Activated T-cell treated with anti-CD3 and anti-CD28 coated beads, Interleukin-2, amount 50 U/mL, for 72 hours (primary cell): ENCODE measurements at regions not wholly inside any gene's neighbourhood (a gene's known extent, or its start where the extent isn't known, plus 50 kb on each side); places are given as distances from the start of the nearest gene placed in this dataset.

Source experiments
- ATAC-seq, 2 donors: fragments of 150-1000 bp; cut with Tn5 transposase; replicated peaks in 1 of 2; 2 replicates each; pipeline ENCODE4 v1.10.0; 2021; ENCODE audit warnings: moderate library complexity in 2 of 2, mild to moderate bottlenecking in 1 of 2
- DNase-seq, 2 donors: peaks; one replicate each; pipeline ENCODE4 v3.0.0; 2021 to 2022; ENCODE audit warnings: mixed read lengths in 1 of 2
- H3K27ac Mint-ChIP-seq: one replicate; pipeline ENCODE4 v1.8.0; 2022; ENCODE audit warnings: mild to moderate bottlenecking, moderate library complexity, mixed read lengths
- H3K27me3 Mint-ChIP-seq: one replicate; pipeline ENCODE4 v1.8.0; 2022; ENCODE audit warnings: low read depth, mixed read lengths
- H3K36me3 Mint-ChIP-seq, 2 donors: one replicate each; pipeline ENCODE4 v1.8.0; 2022; ENCODE audit warnings: mixed read lengths in 2 of 2, mild to moderate bottlenecking in 1 of 2; ENCODE audit not compliant: insufficient read depth in 2 of 2
- H3K4me1 Mint-ChIP-seq: one replicate; pipeline ENCODE4 v1.8.0; 2022; ENCODE audit warnings: low read depth, mixed read lengths
- H3K4me3 Mint-ChIP-seq, 2 donors: one replicate each; pipeline ENCODE4 v1.8.0; 2022; ENCODE audit warnings: mild to moderate bottlenecking in 2 of 2, mixed read lengths in 2 of 2, moderate library complexity in 2 of 2
- H3K9me3 Mint-ChIP-seq, 2 donors: one replicate each; pipeline ENCODE4 v1.8.0; 2022; ENCODE audit warnings: mixed read lengths in 2 of 2

DNA sequence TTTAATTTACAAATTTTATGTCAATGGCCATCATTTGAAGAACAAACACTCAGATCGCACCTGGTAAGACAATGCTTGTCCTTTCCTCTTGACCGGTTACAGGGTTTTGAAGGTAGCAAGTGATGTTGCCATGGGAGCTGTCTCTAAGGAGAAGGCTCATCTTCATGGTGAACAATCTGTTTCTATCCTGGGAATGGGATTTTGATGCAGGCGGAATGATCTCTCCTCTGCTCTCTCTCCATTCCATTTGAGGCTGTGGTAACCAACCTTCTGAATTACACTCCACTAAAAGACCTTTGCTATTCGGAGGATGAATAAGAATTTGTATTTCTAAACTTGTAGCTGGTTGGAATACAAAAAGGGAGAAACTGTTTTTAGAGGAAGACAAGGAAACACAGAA, 57.9 kb upstream of the SLC5A9 start:
- H3K36me3 Mint-ChIP-seq = no peaks in the 10 kb centered on the region
- ATAC-seq = no peak

GRCh38 chr1:48160486-48161132, 61.9 kb upstream of the SLC5A9 start:
- H3K4me1 Mint-ChIP-seq = no peaks in the 10 kb centered on the region
- H3K27me3 Mint-ChIP-seq = peaks cover 5% of the 10 kb centered on the region
- H3K4me3 Mint-ChIP-seq = no peak overlapping the region
- ATAC-seq = no peak
- no peaks in the 10 kb centered on the region for H3K9me3 Mint-ChIP-seq
- no peak for DNase-seq
- H3K27ac Mint-ChIP-seq = no peak overlapping the region
- H3K36me3 Mint-ChIP-seq = no peaks in the 10 kb centered on the region

More for the DNA sequence above, 57.9 kb upstream of the SLC5A9 start:
- no peak overlapping the region for H3K27ac Mint-ChIP-seq
- peaks cover 4 to 7% of the 10 kb centered on the region in 2 donors for H3K9me3 Mint-ChIP-seq
- H3K27me3 Mint-ChIP-seq = peaks cover 11% of the 10 kb centered on the region
- no peak for DNase-seq
- H3K4me3 Mint-ChIP-seq = no peak overlapping the region
- no peaks in the 10 kb centered on the region for H3K4me1 Mint-ChIP-seq

GRCh38 chr1:48139275-48139674, 83.2 kb upstream of the SLC5A9 start:
- peaks cover 3 to 5% of the 10 kb centered on the region in 2 donors for H3K9me3 Mint-ChIP-seq
- H3K27me3 Mint-ChIP-seq = peaks cover 19% of the 10 kb centered on the region
- ATAC-seq = no peak

DNA sequence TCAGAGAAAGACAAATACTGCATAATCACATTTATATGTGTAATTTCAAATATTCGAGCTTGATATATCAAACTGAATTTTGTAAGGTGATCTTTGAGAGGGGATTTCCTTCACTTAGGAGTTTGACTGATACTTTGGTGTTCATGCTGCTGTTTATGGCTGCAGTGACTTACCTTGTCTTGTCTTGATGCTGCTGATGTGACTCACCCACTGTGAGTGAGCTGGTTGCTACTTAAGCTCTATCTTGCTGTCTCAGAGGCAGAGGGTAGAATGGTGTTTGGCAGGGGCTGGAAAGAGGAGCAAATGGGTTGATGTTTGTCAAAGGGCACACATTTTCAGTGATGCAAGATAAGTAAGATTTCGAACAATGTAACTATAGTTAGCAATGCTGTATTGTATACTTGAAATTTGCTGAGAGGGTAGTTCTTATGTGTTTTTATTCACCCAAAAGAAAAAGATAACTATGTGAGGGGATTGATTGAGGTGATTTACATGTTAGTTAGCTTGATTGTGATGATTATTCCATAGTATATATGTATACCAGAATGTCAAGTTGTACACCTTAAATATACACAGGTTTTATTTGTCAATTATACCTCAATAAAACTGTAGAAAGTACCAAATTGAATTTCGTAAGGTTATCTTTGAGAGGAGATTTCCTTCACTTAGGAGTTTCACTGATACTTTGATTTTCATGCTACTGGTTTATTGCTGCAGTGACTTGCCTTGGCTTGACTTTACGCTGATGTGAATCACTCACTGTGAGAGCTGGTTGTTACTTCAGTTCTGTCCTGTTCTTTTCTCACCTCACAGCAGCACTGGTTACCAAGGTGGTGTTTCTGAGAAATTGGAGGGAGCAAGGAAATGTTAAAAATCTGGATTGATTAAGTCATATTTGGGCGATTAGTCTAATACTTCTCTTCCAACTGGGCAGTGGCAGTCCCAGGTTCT, 94.5 kb upstream of the SLC5A9 start:
- Mint-ChIP-seq H3K27me3 (peaks cover 23% of the 10 kb centered on the region), H3K36me3 (no peaks in the 10 kb centered on the region), H3K9me3 (no peaks in the 10 kb centered on the region), H3K27ac (no peak overlapping the region), H3K4me1 (no peaks in the 10 kb centered on the region), H3K4me3 (no peak overlapping the region)
- DNase-seq = no peak
- ATAC-seq = no peak

More at GRCh38 chr1:48139275-48139674, 83.2 kb upstream of the SLC5A9 start:
- Mint-ChIP-seq H3K27ac (no peak overlapping the region), H3K36me3 (no peaks in the 10 kb centered on the region), H3K4me3 (no peak overlapping the region), H3K4me1 (no peaks in the 10 kb centered on the region)
- DNase-seq = no peak

- ATAC-seq = no peak
- no peaks in the 10 kb centered on the region for H3K4me1 Mint-ChIP-seq
- no peaks in the 10 kb centered on the region for H3K36me3 Mint-ChIP-seq
- H3K27ac Mint-ChIP-seq = no peak overlapping the region
- H3K27me3 Mint-ChIP-seq = peaks cover 30% of the 10 kb centered on the region
- DNase-seq = no peak
- H3K9me3 Mint-ChIP-seq = no peaks in the 10 kb centered on the region
- no peak overlapping the region for H3K4me3 Mint-ChIP-seq
Observed at GRCh38 chr1:48123647-48124046, 98.9 kb upstream of the SLC5A9 start.

- ATAC-seq (no peak), DNase-seq (no peak)
- H3K36me3 Mint-ChIP-seq = no peaks in the 10 kb centered on the region
- H3K4me3 Mint-ChIP-seq = no peak overlapping the region
- H3K27me3 Mint-ChIP-seq = peaks cover 26% of the 10 kb centered on the region
- no peak overlapping the region for H3K27ac Mint-ChIP-seq
- H3K4me1 Mint-ChIP-seq = no peaks in the 10 kb centered on the region
- H3K9me3 Mint-ChIP-seq = no peaks in the 10 kb centered on the region
Observed at GRCh38 chr1:48121955-48122354, 100.6 kb upstream of the SLC5A9 start.

GRCh38 chr1:48120621-48121020, 101.9 kb upstream of the SLC5A9 start:
- ATAC-seq = no peak
- H3K4me3 Mint-ChIP-seq = no peak overlapping the region

DNA sequence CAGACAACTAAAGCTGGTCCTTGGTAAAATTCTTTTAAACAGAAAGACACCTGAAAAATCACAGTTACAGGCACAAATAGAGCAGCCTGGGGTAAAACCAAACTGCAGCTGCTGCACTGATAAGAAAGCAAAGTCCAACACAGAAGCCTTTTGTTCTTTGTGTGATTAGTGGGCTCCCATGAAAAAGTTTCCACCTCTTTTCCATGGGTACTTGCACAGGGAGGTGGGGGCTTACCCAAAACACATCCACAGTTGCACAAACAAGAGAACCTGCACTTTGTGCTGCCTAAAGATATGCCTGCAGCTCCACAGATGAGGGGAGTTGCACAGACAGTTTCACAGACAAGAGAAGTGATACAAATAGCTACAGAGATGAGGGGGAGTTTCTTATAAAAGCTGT, 106.7 kb upstream of the SLC5A9 start:
- DNase-seq = no peak
- Mint-ChIP-seq H3K4me3 (no peak overlapping the region), H3K9me3 (peaks cover 0 to 2% of the 10 kb centered on the region in 2 donors), H3K27ac (no peak overlapping the region), H3K4me1 (no peaks in the 10 kb centered on the region), H3K27me3 (peaks cover 4% of the 10 kb centered on the region), H3K36me3 (no peaks in the 10 kb centered on the region)
- no peak for ATAC-seq

More at GRCh38 chr1:48120621-48121020, 101.9 kb upstream of the SLC5A9 start:
- Mint-ChIP-seq H3K27ac (no peak overlapping the region), H3K36me3 (no peaks in the 10 kb centered on the region), H3K27me3 (peaks cover 26% of the 10 kb centered on the region), H3K4me1 (no peaks in the 10 kb centered on the region), H3K9me3 (peaks cover 0 to 2% of the 10 kb centered on the region in 2 donors)
- DNase-seq = no peak

DNA sequence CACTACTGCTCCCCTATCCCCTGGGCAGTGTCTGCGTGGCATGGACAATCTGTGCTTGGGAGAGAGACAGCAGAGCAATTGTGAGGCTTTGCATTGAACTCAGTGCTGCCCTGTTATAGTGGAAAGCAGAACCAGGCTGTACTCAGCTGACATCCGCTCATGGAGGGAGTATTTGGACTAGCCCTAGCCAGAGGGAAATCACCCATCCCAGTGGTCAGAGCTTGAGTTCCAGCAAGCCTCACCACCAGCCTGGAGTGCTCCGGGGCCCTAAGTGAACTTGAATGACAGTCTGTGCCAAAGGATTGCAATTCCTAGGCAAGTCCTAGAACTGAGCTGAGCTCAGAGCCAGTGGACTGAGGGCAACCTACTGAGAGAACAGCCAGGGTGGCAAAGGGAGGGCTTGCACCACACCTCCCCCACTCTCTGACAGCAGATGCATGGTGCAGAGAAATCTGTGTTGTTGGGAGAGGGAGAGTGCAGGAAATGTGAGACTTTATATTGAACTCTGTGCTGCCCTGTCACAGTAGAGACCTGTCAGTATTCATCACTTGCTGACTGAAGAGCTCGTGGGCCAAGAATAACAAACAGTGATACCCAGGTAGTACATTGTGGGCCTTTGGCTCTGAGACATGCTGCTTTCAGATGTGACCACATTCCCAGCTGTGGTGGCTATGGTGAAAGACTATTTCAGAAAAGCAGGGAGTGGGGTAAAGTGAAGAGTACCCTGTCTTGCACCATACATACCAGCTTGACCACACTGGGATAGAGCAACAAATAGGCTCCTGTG, 107.7 kb upstream of the SLC5A9 start:
- Mint-ChIP-seq H3K9me3 (peaks cover 0 to 2% of the 10 kb centered on the region in 2 donors), H3K4me1 (no peaks in the 10 kb centered on the region), H3K27me3 (peaks cover 14% of the 10 kb centered on the region), H3K36me3 (no peaks in the 10 kb centered on the region), H3K4me3 (no peak overlapping the region), H3K27ac (no peak overlapping the region)
- DNase-seq (no peak), ATAC-seq (no peak)

GRCh38 chr1:48109390-48110013, 112.3 kb upstream of the TRABD2B start:
- H3K4me1 Mint-ChIP-seq = peaks cover 8% of the 10 kb centered on the region
- ATAC-seq = no peak
- peaks cover 24% of the 10 kb centered on the region for H3K27me3 Mint-ChIP-seq
- no peaks in the 10 kb centered on the region for H3K36me3 Mint-ChIP-seq
- no peak overlapping the region for H3K4me3 Mint-ChIP-seq
- H3K9me3 Mint-ChIP-seq = no peaks in the 10 kb centered on the region
- H3K27ac Mint-ChIP-seq = no peak overlapping the region
- DNase-seq = peak; percentile 4 to 7

DNA sequence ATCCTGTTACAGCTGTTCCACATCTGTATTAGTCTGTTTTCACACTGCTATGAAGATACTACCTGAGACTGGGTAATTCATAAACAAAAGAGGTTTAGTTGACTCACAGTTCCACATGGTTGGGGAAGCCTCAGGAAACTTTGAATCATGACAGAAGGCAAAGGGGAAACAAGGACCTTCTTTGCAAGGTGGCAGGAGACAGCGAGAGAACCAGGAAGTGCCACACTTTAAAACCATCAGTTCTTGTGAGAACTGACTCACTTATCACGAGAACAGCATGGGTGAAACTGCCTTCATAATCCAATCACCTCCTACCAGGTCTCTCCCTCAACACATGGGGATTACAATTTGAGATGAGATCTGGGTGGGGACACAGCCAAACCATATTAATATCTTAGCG, 110.3 kb upstream of the TRABD2B start:
- Mint-ChIP-seq H3K27ac (no peak overlapping the region), H3K36me3 (no peaks in the 10 kb centered on the region), H3K4me1 (peaks cover 8% of the 10 kb centered on the region), H3K27me3 (peaks cover 20% of the 10 kb centered on the region), H3K4me3 (no peak overlapping the region), H3K9me3 (no peaks in the 10 kb centered on the region)
- peak in 1 of 2 donors; percentile 10 for DNase-seq
- peak; percentile 68 to 71 for ATAC-seq

DNA sequence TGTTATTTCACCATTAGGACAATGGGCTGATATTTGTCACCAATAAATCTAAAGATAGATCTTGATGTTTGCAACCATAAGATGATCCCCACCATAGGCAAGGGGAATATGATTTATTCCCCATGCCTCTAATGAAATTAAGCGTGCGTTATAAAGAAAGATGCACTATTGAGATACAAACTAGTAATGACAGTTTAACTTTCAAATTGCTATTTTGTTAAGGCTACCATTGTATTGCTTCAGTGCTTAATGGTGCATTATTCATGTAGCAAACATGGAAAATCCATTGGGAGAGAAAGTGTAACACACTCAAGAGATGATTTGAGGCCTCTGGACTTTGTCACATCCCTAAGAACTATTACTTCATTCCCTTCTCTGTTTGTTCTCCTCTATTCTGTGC, 108.9 kb upstream of the TRABD2B start:
- Mint-ChIP-seq H3K36me3 (no peaks in the 10 kb centered on the region), H3K9me3 (no peaks in the 10 kb centered on the region), H3K27me3 (peaks cover 20% of the 10 kb centered on the region), H3K4me3 (no peak overlapping the region), H3K4me1 (peaks cover 8% of the 10 kb centered on the region), H3K27ac (no peak overlapping the region)
- DNase-seq (no peak), ATAC-seq (no peak)
